HG02970 (cell line): ENCODE measurements at regions not wholly inside any gene's neighbourhood (a gene's known extent, or its start where the extent isn't known, plus 50 kb on each side); places are given as distances from the start of the nearest gene placed in this dataset.
"Not testable (repeated sequence)": the region's sequence is repeated elsewhere in the genome, so short reads cannot be mapped to it uniquely, and the experiment has no call there.

ENCODE experiments used
- ATAC-seq: cut with Tn5 transposase; IDR thresholded peaks from one replicate; pipeline ENCODE4 v1.9.1; 2021; ENCODE audit warnings: mild to moderate bottlenecking, moderate library complexity, moderate number of reproducible peaks; ENCODE audit not compliant: unreplicated experiment, low FRiP score

DNA sequence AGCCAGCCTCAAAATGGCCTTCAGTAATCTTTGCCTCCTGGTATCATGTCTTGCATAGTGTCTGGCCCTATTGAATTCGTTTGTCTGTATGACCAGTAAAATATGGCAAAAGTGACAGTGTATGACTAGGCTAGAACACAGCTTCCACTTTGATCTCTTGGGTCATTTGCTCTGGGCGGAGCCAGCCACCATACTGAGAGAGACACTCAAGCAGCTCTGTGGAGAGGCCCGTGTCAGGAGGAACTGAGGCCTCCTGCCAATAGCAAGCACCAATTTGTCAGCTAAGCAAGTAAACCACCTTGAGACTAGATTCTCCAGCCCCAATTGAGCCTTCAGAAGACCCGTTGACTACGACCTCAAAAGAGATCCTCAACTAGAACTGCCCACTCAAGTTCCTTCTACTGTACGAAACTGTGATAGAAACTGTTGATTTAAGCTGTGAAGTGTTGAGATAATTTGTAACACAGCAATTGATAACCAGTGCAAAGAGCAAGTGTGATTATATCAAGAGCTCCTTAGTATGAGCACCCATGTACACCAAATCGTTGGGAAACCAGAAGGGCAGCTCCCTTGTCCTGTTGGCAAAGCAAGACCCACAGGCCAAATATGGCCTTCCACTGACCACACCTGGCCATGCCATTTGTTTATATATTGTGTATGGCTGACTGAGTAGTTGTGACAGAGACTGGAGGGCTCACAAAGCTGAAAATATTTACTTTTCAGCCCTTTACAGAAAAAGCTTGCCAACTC, 52.7 kb upstream of the SERBP1 start:
- ATAC-seq, result no peak

DNA sequence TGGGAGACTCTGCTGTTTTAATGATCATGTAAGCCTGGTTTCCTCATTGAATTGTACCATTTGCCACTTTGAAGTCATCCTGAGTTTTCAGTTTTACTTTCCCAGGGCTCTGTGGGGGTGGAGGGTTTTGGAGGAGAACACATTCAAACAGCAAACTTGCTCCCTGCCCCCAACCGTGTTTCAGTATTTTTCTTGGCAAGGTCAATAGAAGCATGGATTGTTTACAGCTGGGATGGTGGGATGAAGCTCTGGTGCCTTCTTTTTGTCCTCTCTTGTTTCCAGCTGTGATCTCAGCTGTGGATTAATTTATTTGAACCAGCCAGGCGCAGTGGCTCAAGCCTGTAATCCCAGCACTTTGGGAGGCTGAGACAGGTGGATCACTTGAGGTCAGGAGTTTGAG, 54.3 kb upstream of the SERBP1 start:
- no peak for ATAC-seq

DNA sequence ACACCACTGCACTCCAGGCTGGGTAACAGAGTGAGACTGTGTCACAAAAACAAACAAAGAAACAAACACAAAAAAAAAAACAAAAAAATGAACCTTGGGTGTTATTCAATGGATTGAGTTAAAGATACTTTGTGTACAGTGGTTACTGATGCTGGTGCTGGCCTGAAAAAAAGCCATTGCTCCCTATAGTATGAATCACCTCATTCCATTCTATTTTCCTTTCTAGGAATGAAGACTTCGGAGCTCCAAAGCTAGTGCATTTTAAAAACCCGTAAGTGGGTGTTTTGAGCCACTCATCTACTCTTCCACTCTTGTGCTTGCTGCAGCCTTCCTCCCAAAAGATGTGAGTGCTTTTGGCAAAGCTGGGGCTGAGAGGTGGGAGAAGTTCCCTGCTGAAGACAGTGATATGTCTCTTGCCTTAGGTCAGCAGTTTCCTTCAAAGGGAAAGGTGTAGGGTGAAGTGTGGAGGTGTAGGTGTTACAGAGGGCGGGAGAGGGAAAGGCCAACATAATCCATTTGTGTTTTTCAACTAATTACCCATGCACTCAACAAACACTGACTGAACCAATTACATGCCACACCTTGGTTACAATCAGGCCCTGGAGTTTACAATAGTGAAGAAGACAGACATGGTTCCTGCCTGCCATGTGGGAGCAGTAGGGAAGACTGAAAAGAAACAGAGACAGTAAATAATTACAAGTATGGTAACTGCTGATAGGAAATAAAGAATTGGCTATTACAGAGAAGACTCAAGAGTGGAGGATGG, 55.0 kb upstream of the SERBP1 start:
- ATAC-seq, result no peak

DNA sequence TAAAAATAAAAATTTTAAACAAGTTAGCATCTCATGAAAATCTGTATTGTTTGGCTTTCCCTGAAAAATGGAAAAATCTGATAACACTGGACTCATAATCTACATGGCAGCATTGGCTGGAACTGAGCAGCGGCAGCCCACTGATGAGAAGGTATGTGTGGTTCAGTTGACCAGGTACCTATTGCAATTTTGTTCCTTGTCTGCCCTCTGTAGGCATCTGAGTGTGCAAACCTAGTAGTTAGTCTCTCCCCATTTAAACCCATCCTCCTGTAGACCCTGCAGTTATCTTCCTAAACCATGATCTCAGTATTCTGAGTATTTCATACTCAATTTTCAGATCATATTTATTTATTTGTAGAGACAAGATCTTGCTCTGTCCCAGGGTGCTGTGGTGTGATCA, 59.4 kb upstream of the SERBP1 start:
- no peak for ATAC-seq

DNA sequence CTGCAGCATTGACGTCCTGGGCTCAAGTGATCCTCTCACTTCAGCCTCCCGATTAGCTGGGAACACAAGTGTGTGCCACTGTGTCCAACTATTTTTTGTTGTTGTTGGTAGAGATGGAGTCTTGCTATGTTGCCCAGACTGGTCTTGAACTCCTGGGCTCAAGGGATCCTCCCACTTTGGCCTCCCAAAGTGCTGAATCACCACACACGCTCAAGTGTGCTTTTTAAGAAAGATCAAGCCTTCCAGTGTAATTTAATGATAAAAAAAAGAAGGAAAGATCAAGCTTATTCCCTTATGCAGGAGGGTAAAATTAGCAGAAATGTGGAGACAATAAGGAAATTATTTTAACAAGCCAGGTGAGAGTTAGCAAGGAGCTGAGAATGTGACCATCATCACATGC, 61.1 kb upstream of the SERBP1 start:
- no peak for ATAC-seq

DNA sequence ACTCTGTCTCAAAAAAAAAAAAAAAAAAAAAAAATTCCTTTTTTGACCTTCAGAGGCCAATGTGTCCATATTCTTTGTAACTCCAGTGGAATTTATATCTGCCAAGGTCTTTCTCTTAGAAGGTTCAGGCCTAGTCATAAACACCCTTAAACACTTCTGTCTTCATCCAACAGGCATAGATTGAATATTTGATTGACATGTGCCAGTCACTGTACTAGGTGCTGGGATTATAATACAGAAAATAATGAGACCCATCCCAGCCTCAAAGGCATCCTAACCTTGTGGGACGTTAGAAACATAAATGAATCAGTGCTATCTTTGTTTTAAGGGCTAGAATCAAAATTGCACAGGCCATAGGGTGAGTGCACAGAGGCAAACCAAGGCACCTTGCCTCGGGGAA, 62.9 kb upstream of the SERBP1 start:
- no peak for ATAC-seq

DNA sequence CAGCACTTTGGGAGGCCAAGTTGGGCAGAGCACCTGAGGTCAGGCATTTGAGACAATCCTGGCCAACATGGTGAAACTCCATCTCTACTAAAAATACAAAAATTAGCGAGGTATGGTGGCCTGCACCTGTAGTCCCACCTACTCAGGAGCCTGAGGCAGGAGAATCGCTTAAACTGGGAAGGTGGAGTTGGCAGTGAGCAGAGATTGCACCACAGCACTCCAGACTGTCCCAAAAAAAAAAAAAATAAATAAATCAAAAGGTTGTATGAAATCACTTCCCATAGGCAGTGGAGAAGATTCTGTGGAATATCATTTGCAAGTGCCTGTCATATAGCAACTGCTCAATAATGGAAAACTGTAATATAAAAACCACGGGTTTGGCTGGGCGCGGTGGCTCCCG, 65.1 kb upstream of the SERBP1 start:
- no peak for ATAC-seq

DNA sequence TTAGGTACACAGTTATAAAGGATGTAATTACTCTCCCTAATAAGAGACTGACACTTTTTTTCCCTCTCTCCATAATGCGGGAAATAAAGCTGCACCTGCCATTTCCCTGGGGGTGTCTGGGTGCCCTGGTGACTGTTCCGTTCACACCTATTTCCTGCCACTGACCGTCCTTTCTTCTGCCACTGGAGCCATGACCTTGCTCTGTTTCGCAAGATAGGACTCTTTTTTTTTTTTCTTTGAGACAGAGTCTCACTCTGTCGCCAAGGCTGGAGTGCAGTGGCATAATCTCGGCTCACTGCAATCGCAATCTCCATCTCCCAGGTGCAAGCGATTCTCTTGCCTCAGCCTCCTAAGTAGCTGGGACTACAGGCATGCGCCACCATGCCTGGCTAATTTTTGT, 66.1 kb upstream of the SERBP1 start:
- ATAC-seq, result no peak

DNA sequence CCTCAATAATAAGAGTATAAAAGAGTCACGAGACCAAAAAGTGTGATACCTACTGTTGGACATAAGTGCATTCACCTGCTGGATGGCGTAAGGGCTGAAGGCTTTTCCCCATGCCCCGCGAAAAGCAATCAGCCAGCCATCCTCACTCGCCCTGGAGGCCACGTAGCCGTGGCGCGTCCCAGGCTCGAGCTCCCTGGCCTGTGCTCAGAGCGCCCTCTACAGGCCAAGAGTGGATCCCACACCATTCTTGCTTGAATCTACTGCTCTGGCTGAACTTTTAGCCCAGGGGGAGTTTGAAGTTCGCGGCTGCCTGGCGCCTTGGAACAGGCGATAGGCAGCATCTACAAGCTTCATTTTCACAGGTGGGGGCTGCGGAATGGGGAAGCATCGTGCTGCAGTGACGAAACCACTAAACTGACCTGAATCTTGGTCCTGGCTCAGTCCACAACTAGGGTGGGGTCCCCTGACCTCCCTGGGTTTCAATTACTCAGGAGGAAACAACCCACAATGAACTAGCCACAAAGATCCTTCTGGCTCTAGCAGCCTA, 70.3 kb upstream of the SERBP1 start:
- peak; percentile 94 for ATAC-seq

DNA sequence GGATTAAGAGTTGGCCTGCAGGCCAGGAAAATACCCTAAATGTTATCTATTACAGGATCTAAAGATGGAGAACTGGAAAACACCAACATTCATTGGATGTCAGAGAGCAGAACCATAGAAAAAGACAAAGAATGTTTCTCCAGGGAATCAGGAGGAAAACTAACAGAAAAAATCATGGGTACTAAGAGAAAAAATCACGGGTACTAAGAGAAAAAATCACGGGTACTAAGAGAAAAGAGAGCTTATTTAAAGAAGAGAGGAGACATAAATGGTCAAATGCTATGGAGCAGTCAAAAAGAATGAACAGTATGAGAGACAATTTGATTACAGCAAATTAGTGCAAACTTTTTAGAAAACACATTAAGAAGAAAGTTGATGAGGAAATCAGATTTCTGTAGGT, 73.8 kb upstream of the SERBP1 start:
- ATAC-seq, result no peak

DNA sequence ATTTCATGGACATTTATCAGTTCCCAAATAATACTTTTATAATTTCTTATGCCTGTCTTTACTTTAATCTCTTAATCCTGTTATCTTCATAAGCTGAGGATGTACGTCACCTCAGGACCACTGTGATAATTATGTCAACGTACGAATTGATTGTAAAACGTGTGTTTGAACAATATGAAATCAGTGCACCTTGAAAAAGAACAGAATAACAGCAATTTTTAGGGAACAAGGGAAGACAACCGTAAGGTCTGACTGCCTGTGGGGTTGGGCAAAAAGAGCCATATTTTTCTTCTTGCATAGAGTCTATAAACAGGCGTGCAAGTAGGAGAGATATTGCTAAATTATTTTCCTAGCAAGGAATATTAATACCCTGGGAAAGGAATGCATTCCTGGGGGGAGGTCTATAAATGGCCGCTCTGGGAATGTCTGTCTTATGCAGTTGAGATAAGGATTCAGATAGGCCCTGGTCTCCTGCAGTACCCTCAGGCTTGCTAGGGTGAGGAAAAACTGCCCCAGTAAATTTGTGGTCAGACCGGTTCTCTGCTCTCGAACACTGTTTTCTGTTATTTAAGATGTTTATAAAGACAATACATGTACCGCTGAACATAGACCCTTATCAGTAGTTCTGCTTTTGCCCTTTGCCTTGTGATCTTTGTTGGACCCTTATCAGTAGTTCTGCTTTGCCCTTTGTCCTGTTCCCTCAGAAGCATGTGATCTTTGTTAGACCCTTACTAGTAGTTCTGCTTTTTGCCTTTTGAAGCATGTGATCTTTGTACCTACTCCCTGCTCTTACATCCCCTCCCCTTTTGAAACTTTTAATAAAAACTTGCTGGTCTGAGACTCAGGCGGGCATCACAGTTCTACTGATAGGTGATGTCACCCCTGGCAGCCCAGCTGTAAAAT, 83.4 kb upstream of the SERBP1 start:
- not testable (repeated sequence) for ATAC-seq

DNA sequence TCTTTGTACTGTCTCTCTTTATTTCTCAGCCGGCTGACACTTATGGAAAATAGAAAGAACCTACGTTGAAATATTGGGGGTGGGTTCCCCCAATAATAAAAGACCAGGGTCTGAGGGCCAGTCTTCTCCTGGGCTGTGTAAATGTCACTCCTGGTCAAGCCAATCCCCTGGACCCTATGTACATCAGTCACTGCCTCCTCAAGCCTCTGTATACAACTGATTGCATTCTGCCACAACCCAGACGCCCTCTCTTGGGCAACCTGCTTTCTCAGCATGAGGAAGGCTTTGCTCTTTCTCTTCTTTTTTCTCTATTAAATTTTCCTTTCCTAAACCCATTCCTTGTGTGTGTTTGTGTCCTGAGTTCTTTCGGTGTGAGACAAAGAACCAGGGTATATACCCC, 84.1 kb upstream of the SERBP1 start:
- ATAC-seq, result no peak

DNA sequence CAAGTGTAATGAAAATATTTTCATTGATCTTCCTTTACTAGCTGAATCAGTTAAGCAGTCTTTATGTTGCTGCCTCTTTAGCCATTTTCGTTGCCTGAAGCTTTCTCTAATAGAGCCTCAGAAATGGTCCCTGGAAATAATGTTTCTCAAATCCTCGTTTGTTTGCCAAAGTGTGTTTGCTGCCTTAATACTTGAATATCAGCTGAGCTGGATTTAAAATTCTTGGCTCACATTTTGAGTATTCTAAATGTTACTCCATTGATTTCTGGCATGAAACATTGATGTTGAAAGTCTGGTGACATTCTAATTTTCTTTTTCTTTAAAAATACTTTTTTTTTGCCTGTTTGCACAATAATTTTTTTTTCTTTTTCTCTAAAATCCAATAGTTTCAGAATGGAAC, 84.6 kb upstream of the SERBP1 start:
- ATAC-seq, result no peak

DNA sequence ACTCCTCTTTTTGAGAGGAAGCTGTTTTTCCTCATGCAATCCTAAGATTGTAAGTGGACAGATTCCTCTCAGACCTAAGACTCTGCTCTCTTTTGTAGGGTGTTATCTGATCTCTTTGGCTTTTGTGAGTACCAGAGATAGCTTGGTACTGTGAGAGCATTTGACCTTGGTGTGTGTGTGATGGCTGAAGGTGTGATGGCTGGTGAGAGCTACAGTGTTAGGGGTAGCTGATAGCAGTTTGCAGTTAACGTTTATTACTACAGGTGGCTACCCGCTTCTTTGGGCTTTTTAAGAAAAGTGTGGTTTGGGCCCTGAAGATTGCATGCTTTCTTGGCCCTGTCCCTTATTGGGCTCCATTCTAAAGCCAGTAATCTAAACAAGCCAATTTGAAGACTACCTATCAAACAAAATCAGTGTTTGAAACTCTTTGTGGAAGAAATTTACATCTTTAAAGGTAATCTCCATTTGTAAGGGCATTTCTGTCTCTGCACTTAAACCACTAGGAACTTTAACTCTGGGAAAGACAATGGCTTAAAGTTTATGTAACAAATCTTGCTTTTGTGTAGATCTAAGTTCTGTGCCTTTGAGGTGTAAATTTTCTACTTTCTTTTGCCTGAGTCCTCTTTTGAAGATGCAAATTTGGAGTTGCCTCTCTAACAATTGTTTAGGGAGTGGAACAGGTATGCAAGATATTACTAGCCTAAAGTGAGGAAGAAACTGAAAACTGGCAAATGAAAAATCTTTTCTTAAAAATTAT, 85.3 kb upstream of the SERBP1 start:
- no peak for ATAC-seq

DNA sequence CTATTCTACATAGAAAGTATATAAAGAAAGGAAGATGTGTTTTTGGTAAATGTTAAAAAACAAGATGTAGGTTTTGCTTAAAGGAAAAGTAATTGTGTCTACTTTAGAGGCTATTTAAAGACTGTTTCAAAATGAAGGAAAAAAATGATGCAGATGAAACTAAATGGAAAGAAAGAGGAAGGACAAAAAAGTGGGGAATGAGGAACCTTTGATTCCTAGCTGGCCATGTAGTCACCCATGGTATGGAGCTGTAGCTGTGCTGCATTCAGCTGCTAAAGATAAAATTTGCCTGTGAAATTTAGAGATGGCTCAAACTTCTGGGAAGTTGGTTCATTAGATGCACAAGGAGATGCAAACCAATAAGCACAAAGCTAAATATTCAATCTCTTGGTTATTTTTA, 86.8 kb upstream of the SERBP1 start:
- no peak for ATAC-seq

DNA sequence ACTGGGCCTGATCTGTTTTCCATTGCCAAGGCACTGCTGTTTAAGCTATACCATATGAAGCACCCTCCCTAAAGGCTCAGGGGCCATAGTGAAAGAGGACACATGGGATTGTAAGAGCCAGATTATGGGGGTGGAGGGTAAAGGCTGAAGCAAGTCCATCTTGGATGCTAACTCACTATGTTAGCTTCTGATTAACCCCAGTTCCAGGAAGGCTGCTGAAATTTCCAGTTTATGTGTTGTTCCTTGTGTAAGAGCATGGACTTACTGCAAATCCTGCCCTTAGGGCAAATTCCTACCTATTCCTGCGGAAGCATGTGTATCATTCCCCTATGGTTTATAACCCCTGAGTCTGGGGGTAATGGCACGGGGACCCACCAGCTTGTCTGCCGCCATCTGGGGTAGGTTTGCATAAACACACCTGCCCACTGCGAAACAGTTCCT, 91.8 kb upstream of the SERBP1 start:
- no peak for ATAC-seq

DNA sequence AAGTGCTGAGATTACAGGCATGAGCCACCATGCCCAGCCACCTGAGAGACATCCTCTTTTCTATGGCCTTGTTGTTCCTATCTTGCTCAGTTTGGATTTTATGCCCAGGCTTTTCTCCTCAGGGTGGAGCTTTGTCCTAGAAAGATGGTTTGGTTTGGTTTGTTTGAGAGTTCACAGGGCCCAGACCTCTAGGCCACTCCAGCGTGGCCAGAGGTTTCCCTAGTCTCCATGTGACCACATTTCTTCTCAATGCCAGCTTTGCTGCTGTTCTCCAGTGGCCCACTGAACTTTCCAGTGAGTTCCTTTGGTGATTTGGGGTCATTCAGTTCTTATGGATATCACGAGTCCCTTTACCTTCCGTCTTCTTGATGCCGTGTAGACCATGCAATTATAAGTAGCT, 92.6 kb upstream of the SERBP1 start:
- no peak for ATAC-seq

DNA sequence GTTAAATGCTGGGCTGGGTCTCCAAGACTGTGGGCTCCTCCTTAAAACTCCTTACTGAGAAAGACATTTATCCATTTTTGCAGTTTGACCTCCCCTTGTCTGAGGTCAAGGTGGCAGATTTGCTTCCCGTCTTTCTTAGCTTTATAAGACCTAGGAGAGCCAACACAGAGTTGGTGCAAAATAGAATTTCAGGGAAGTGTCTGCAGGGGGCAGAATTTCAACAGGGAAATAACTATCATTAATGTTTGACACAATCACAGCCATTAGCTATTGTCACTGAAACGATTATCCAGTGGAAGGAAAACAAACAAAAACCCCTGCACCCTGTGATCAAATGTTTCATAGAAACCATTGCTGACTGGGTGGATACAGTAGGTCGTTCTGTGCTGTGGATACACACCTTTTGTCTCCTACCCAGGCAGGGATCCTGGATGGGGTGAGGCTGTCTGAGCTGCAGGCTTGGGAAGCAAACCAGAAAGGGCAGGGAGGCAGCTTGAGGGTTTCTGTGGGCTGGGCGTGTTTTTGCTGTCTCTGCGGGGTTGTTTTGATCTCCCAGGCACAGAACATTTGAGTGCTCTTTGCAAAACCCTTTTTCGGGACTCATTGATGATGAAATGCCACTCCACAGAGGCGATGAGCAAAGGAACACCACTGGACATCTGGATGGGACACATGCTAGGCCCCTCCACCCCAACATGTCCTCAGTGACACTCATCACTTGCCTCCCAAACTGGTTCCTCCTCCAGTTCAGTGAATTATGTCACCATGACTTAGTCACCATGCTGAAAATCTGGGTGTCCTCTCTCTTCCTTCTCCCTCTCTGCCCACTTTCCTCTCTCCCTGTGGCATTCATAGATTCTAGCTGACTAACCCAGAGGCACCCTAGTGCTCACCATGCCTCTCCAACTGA, 94.2 kb upstream of the SERBP1 start:
- ATAC-seq, result no peak
